ENCODE measurements at regions not wholly inside any gene's neighbourhood (a gene's known extent, or its start where the extent isn't known, plus 50 kb on each side); places are given as distances from the start of the nearest gene placed in this dataset.
"Not testable (repeated sequence)": the region's sequence is repeated elsewhere in the genome, so short reads cannot be mapped to it uniquely, and the experiment has no call there.

GRCh38 chr4:69344786-69345185 lies 64.5 kb downstream of the UGT2B28 start:
- intact Hi-C loops (cut with micrococcal nuclease); H3K23ac ChIP-seq (ENCODE audit: low read depth, low read length); ATAC-seq (ENCODE audit: low read depth); H3K14ac ChIP-seq (replicated peaks; ENCODE audit: low read depth, low read length); H3K4ac ChIP-seq (ENCODE audit: low read depth, low read length); H2AK5ac ChIP-seq (ENCODE audit: low read depth, low read length); H3K4me2 ChIP-seq (ENCODE audit: low read depth, low read length); H3K4me3 ChIP-seq (ENCODE audit: insufficient read depth, low read depth, low read length); H4K20me1 ChIP-seq (ENCODE audit: insufficient read depth, low read length); H2BK15ac ChIP-seq (ENCODE audit: low read depth, low read length); DNase-seq; H3K79me1 ChIP-seq (ENCODE audit: low read depth in 1 of 2, low read length in 2 of 2); H2AK9ac ChIP-seq (replicated peaks; ENCODE audit: low read depth, low read length, poor library complexity); BruUV-seq (replicated peaks); H3K4me1 ChIP-seq (ENCODE audit: control insufficient read depth, insufficient read depth, low read length); H3K27ac ChIP-seq (ENCODE audit: insufficient read depth, low read length); in situ Hi-C loops (cut with MboI; ENCODE audit: low sequenced_read_pairs); H3K9me1 ChIP-seq (ENCODE audit: insufficient read depth, low read length); H2BK120ac ChIP-seq (ENCODE audit: low read depth, low read length); H3K18ac ChIP-seq (ENCODE audit: low read depth, low read length); H3K27me3 ChIP-seq (ENCODE audit: control insufficient read depth, insufficient read depth, low read length); H3K9ac ChIP-seq (ENCODE audit: low read depth, low read length); H2BK20ac ChIP-seq (ENCODE audit: low read depth, low read length); H2AFZ ChIP-seq (replicated peaks; ENCODE audit: low read length, poor library complexity); H3K9me3 ChIP-seq (ENCODE audit: control insufficient read depth, insufficient read depth, low read length); H4K91ac ChIP-seq (ENCODE audit: insufficient read depth, low read depth, low read length); H3K56ac ChIP-seq (ENCODE audit: extremely low read depth, insufficient read depth, low read length); H2BK5ac ChIP-seq (ENCODE audit: low read depth, low read length, poor library complexity, severe bottlenecking); H4K5ac ChIP-seq (ENCODE audit: low read depth, low read length); H3K36me3 ChIP-seq (ENCODE audit: control insufficient read depth, insufficient read depth, low read length); H4K8ac ChIP-seq (ENCODE audit: low read depth in 2 of 2, low read length in 2 of 2); dilution Hi-C loops (cut with HindIII; ENCODE audit: low sequenced_read_pairs, unreplicated experiment); POLR2A ChIA-PET (ENCODE audit: unreplicated experiment): not testable (repeated sequence)
- CTCF ChIA-PET, result interaction anchor here (0.6 kb wide), 2 partner anchors 186 to 405 kb away, joined by 3 to 4 read pairs; no protein-coding TSS in a partner anchor
- no CpG with 5 or more reads among the region's 3 CpGs for WGBS, 2 experiments (ENCODE audit: extremely low coverage in 2 of 2, insufficient read length in 1 of 2)

GRCh38 chr4:69348746-69349145 lies 68.5 kb downstream of the UGT2B28 start:
- H3K4me2 ChIP-seq (ENCODE audit: low read depth, low read length); H2BK15ac ChIP-seq (ENCODE audit: low read depth, low read length); H2BK5ac ChIP-seq (ENCODE audit: low read depth, low read length, poor library complexity, severe bottlenecking); H3K4ac ChIP-seq (ENCODE audit: low read depth, low read length); BruUV-seq (replicated peaks); H2BK20ac ChIP-seq (ENCODE audit: low read depth, low read length); H3K36me3 ChIP-seq (ENCODE audit: control insufficient read depth, insufficient read depth, low read length); H3K27me3 ChIP-seq (ENCODE audit: control insufficient read depth, insufficient read depth, low read length); H4K5ac ChIP-seq (ENCODE audit: low read depth, low read length); H4K8ac ChIP-seq (ENCODE audit: low read depth in 2 of 2, low read length in 2 of 2); H2AK9ac ChIP-seq (replicated peaks; ENCODE audit: low read depth, low read length, poor library complexity); ATAC-seq (ENCODE audit: low read depth); intact Hi-C loops (cut with micrococcal nuclease); H3K18ac ChIP-seq (ENCODE audit: low read depth, low read length); H3K14ac ChIP-seq (replicated peaks; ENCODE audit: low read depth, low read length); H3K23ac ChIP-seq (ENCODE audit: low read depth, low read length); H4K91ac ChIP-seq (ENCODE audit: insufficient read depth, low read depth, low read length); in situ Hi-C loops (cut with MboI; ENCODE audit: low sequenced_read_pairs); H2BK120ac ChIP-seq (ENCODE audit: low read depth, low read length); H3K27ac ChIP-seq (ENCODE audit: insufficient read depth, low read length); H2AK5ac ChIP-seq (ENCODE audit: low read depth, low read length); H3K9ac ChIP-seq (ENCODE audit: low read depth, low read length); H2AFZ ChIP-seq (replicated peaks; ENCODE audit: low read length, poor library complexity); H3K56ac ChIP-seq (ENCODE audit: extremely low read depth, insufficient read depth, low read length); POLR2A ChIA-PET (ENCODE audit: unreplicated experiment); H3K4me1 ChIP-seq (ENCODE audit: control insufficient read depth, insufficient read depth, low read length); H3K79me1 ChIP-seq (ENCODE audit: low read depth in 1 of 2, low read length in 2 of 2); H3K4me3 ChIP-seq (ENCODE audit: insufficient read depth, low read depth, low read length); DNase-seq; H3K9me1 ChIP-seq (ENCODE audit: insufficient read depth, low read length); H4K20me1 ChIP-seq (ENCODE audit: insufficient read depth, low read length); dilution Hi-C loops (cut with HindIII; ENCODE audit: low sequenced_read_pairs, unreplicated experiment); H3K9me3 ChIP-seq (ENCODE audit: control insufficient read depth, insufficient read depth, low read length); CTCF ChIA-PET: not testable (repeated sequence)
- WGBS, 2 experiments (ENCODE audit: extremely low coverage in 2 of 2, insufficient read length in 1 of 2), result no CpG with 5 or more reads among the region's 10 CpGs

Measured in IMR-90 (cell line).